SJCRH30 (cell line): ENCODE measurements at regions not wholly inside any gene's neighbourhood (a gene's known extent, or its start where the extent isn't known, plus 50 kb on each side); places are given as distances from the start of the nearest gene placed in this dataset.

Experiments
- DNase-seq, 2 experiments: peaks; one replicate each; pipeline ENCODE4 v3.0.0-alpha.2; 2015 to 2020
- H3K27ac ChIP-seq: fragments of 250-450 bp; sonication (Bioruptor Pico); 2 replicates; pipeline ENCODE4 v1.5.1; 2020; ENCODE audit warnings: mild to moderate bottlenecking, moderate library complexity
- H3K27me3 ChIP-seq: fragments of 250-450 bp; sonication (Bioruptor Pico); 2 replicates; pipeline ENCODE4 v1.5.1; 2020; ENCODE audit warnings: mild to moderate bottlenecking, moderate library complexity
- H3K36me3 ChIP-seq: fragments of 250-450 bp; sonication (Bioruptor Pico); 2 replicates; pipeline ENCODE4 v1.5.1; 2020; ENCODE audit warnings: mild to moderate bottlenecking, moderate library complexity
- H3K4me1 ChIP-seq: fragments of 250-450 bp; sonication (Bioruptor Pico); 2 replicates; pipeline ENCODE4 v1.5.1; 2020; ENCODE audit warnings: mild to moderate bottlenecking, moderate library complexity
- H3K4me3 ChIP-seq: fragments of 250-450 bp; sonication (Bioruptor Pico); 2 replicates; pipeline ENCODE4 v1.5.1; 2020; ENCODE audit warnings: mild to moderate bottlenecking, moderate library complexity
- H3K9me3 ChIP-seq: fragments of 250-450 bp; sonication (Bioruptor Pico); replicated peaks from 2 replicates; pipeline ENCODE4 v1.5.1; 2020; ENCODE audit warnings: mild to moderate bottlenecking, moderate library complexity

- Histone ChIP-seq H3K27me3 (no peaks in the 10 kb centered on the region), H3K9me3 (peaks cover 7% of the 10 kb centered on the region; the same call in 1 of the 2 replicates), H3K36me3 (no peaks in the 10 kb centered on the region), H3K4me3 (no peak overlapping the region), H3K4me1 (no peaks in the 10 kb centered on the region), H3K27ac (no peak overlapping the region)
- DNase-seq, result no peak
These were observed 111.9 kb upstream of the VRK2 start for GRCh38 chr2:57934659-57935058.

GRCh38 chr2:57936216-57936615, 110.4 kb upstream of the VRK2 start:
- no peaks in the 10 kb centered on the region for H3K36me3 ChIP-seq
- H3K27me3 ChIP-seq, result no peaks in the 10 kb centered on the region
- peaks cover 7% of the 10 kb centered on the region; the same call in 1 of the 2 replicates for H3K9me3 ChIP-seq
- H3K4me3 ChIP-seq, result no peak overlapping the region
- DNase-seq, result no peak
- no peak overlapping the region for H3K27ac ChIP-seq
- H3K4me1 ChIP-seq, result no peaks in the 10 kb centered on the region

DNA sequence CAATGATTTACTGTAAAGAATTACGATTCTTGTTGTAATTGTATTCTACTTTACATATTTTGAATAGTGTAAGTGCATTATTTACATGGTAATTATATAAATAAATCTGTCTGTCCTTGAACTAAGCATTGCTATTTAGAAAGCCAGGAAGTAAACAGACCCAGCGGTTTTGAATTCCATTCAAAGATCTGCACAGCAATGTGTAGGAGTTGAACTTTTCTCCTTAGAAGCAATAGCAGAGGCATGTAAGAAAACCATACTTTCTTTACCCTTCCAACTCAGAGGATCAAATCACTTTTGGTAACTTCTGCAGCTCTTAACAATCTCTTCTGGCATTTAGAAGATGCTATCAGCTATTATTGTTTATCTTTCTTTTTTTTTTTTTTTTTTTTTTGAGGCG, 109.2 kb upstream of the VRK2 start:
- H3K27me3 ChIP-seq, result no peaks in the 10 kb centered on the region
- DNase-seq, result no peak

GRCh38 chr2:57941816-57942215, 104.8 kb upstream of the VRK2 start:
- no peak for DNase-seq
- no peaks in the 10 kb centered on the region for H3K4me1 ChIP-seq
- H3K9me3 ChIP-seq, result no peaks in the 10 kb centered on the region
- H3K27ac ChIP-seq, result no peak overlapping the region
- no peak overlapping the region for H3K4me3 ChIP-seq
- H3K27me3 ChIP-seq, result no peaks in the 10 kb centered on the region
- no peaks in the 10 kb centered on the region for H3K36me3 ChIP-seq

More for the DNA sequence above, 109.2 kb upstream of the VRK2 start:
- no peak overlapping the region for H3K27ac ChIP-seq
- H3K9me3 ChIP-seq, result peaks cover 7% of the 10 kb centered on the region; the same call in 1 of the 2 replicates
- H3K4me1 ChIP-seq, result no peaks in the 10 kb centered on the region
- H3K4me3 ChIP-seq, result no peak overlapping the region
- H3K36me3 ChIP-seq, result no peaks in the 10 kb centered on the region

- H3K36me3 ChIP-seq, result no peaks in the 10 kb centered on the region
- H3K9me3 ChIP-seq, result no peaks in the 10 kb centered on the region
- DNase-seq, result no peak
- no peak overlapping the region for H3K27ac ChIP-seq
- H3K4me3 ChIP-seq, result no peak overlapping the region
- H3K4me1 ChIP-seq, result no peaks in the 10 kb centered on the region
- no peaks in the 10 kb centered on the region for H3K27me3 ChIP-seq
These were observed 103.3 kb upstream of the VRK2 start for GRCh38 chr2:57943315-57943714.

DNA sequence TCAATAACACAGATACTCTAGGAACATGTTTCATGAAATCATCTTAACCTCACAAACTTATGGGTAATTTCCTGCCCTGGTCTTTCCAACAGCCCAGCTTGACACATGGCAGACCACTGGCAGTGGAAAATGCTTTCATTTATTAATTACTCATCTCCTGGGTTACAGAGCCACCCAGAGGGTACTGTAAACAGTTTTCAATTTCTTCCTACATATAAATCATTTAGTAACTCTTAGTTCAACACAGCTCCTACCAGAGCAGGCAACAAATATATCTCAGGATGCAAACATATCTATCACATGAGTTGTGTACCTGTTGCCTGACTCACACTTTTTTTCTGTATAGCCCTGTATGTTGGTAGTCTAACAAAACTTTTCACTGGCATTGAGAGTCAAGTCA, 99.2 kb upstream of the VRK2 start:
- Histone ChIP-seq H3K27me3 (no peaks in the 10 kb centered on the region), H3K9me3 (no peaks in the 10 kb centered on the region), H3K36me3 (no peaks in the 10 kb centered on the region), H3K27ac (no peak overlapping the region), H3K4me3 (no peak overlapping the region), H3K4me1 (no peaks in the 10 kb centered on the region)
- no peak for DNase-seq

GRCh38 chr2:57954020-57954419, 92.6 kb upstream of the VRK2 start:
- no peak overlapping the region for H3K4me3 ChIP-seq
- H3K27ac ChIP-seq, result no peak overlapping the region
- no peaks in the 10 kb centered on the region for H3K4me1 ChIP-seq
- no peak for DNase-seq
- H3K9me3 ChIP-seq, result no peaks in the 10 kb centered on the region
- H3K27me3 ChIP-seq, result peaks cover 4% of the 10 kb centered on the region; the same call in 1 of the 2 replicates
- no peaks in the 10 kb centered on the region for H3K36me3 ChIP-seq

- Histone ChIP-seq H3K36me3 (no peaks in the 10 kb centered on the region), H3K4me1 (no peaks in the 10 kb centered on the region), H3K27ac (no peak overlapping the region)
These were observed 89.4 kb upstream of the VRK2 start for GRCh38 chr2:57957238-57957637.

DNA sequence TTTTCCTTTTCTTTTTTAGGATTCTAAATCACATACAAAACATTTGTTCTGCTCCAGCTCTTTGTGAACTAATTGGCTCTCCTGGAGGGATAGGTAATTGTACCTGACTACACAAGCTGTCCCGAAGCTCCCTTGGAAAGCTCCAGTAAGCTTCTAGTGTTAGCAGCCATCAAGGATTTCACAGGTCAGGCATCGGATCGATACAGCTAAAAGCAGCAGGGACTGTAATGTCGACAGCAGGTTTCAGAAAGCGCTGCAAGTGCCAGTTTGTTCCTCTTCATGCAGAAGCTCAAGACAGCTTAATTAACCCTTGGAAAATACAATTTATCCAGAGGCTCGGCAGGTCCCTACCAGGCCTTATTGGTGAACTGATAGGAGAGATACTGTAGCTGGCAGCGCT, 87.2 kb upstream of the VRK2 start:
- no peaks in the 10 kb centered on the region for H3K4me1 ChIP-seq

More at GRCh38 chr2:57957238-57957637, 89.4 kb upstream of the VRK2 start:
- Histone ChIP-seq H3K4me3 (no peak overlapping the region), H3K9me3 (no peaks in the 10 kb centered on the region), H3K27me3 (peaks cover 4% of the 10 kb centered on the region; the same call in 1 of the 2 replicates)
- no peak for DNase-seq

GRCh38 chr2:57962861-57963260, 83.7 kb upstream of the VRK2 start:
- H3K36me3 ChIP-seq, result no peaks in the 10 kb centered on the region
- H3K27me3 ChIP-seq, result peaks cover 8% of the 10 kb centered on the region; the same call in 1 of the 2 replicates
- H3K4me3 ChIP-seq, result no peak overlapping the region
- no peaks in the 10 kb centered on the region for H3K4me1 ChIP-seq
- no peak for DNase-seq
- no peak overlapping the region for H3K27ac ChIP-seq
- H3K9me3 ChIP-seq, result no peaks in the 10 kb centered on the region

More for the DNA sequence above, 87.2 kb upstream of the VRK2 start:
- Histone ChIP-seq H3K9me3 (no peaks in the 10 kb centered on the region), H3K27me3 (peaks cover 8% of the 10 kb centered on the region; the same call in 1 of the 2 replicates), H3K27ac (no peak overlapping the region), H3K4me3 (no peak overlapping the region), H3K36me3 (no peaks in the 10 kb centered on the region)
- no peak for DNase-seq

GRCh38 chr2:57965219-57965618, 81.4 kb upstream of the VRK2 start:
- Histone ChIP-seq H3K27me3 (peaks cover 13% of the 10 kb centered on the region; the same call in 1 of the 2 replicates), H3K27ac (no peak overlapping the region), H3K36me3 (no peaks in the 10 kb centered on the region), H3K4me1 (no peaks in the 10 kb centered on the region), H3K9me3 (no peaks in the 10 kb centered on the region), H3K4me3 (no peak overlapping the region)
- DNase-seq, result peak in 1 of 2 experiments; percentile 6

- Histone ChIP-seq H3K9me3 (no peaks in the 10 kb centered on the region), H3K4me1 (no peaks in the 10 kb centered on the region), H3K27ac (no peak overlapping the region), H3K36me3 (no peaks in the 10 kb centered on the region), H3K27me3 (peaks cover 13% of the 10 kb centered on the region; the same call in 1 of the 2 replicates), H3K4me3 (no peak overlapping the region)
- no peak for DNase-seq
These were observed 80.6 kb upstream of the VRK2 start for GRCh38 chr2:57965961-57966360.

DNA sequence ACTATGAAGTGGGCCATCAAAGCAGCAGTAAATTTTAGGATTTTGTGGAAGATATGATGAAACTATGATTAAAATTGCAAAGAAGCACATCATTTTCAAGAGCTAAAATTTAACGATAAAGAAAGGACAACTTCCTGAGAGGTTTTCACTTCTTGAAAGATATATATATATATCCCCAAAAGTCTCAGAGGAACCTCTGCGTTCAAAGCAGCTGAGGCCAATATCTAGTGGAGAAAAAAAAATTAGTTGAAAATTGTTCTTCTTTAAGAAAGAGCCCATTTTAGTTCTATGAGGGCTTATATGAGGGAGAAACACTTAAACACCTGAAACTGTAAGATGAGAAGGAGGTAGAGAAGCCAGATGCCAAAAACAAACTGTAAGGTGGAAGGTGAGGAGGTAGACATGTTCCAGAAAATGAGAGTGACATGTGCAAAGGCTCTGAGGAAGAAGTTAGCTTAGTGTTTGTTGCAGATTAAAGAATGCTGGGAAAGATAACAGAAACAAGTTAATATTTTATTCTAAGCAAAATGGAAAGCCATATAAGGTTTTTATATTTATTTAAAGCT, 72.9 kb upstream of the VRK2 start:
- no peaks in the 10 kb centered on the region for H3K36me3 ChIP-seq
- H3K27ac ChIP-seq, result no peak overlapping the region
- no peaks in the 10 kb centered on the region for H3K9me3 ChIP-seq
- no peaks in the 10 kb centered on the region for H3K4me1 ChIP-seq
- H3K4me3 ChIP-seq, result no peak overlapping the region
- 0 out of 2 replicates have a peak, but pooled peaks cover 5% of the 10 kb centered on the region for H3K27me3 ChIP-seq
- no peak for DNase-seq

- H3K9me3 ChIP-seq, result no peaks in the 10 kb centered on the region
- no peaks in the 10 kb centered on the region for H3K27me3 ChIP-seq
- no peaks in the 10 kb centered on the region for H3K4me1 ChIP-seq
- H3K36me3 ChIP-seq, result no peaks in the 10 kb centered on the region
- no peak overlapping the region for H3K4me3 ChIP-seq
- DNase-seq, result no peak
- no peak overlapping the region for H3K27ac ChIP-seq
These were observed 67.4 kb upstream of the VRK2 start for GRCh38 chr2:57979158-57979557.

DNA sequence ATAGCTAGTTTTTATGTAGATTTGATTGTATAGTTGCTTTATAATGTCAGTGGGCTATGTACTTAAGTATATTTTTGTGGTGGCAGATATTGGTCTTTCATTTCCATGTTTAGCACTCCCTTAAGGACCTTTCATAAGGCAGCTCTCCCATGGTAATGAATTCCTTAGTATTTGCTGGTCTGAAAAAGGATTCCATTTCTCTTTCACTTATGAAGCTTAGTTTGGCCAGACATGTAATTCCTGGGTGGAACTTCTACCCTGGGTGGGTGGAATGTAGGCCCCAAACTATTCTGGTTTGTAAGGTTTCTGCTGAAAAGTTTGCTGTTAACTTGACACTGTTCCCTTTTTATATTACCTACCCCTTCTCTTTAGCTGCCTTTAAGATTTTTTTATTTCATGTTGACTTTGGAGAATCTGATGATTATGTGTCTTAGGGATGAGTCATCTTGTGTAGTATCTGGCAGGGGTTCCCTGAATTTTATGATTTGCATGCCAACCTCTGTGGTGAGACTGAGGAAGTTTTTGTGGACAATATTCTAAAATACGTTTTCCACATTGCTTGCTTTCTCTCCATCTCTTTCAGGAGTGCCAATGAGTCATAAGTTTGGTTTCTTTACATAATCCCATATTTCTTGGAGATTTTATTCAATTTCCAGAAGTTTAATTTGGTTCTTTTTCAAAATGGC, 65.4 kb upstream of the VRK2 start:
- Histone ChIP-seq H3K27ac (no peak overlapping the region), H3K4me1 (no peaks in the 10 kb centered on the region), H3K9me3 (no peaks in the 10 kb centered on the region), H3K4me3 (no peak overlapping the region), H3K27me3 (no peaks in the 10 kb centered on the region), H3K36me3 (no peaks in the 10 kb centered on the region)
- no peak for DNase-seq
